DMS114 treated with DMSO at 0.1 percent for 48 hours (cell line): ENCODE measurements at regions not wholly inside any gene's neighbourhood (a gene's known extent, or its start where the extent isn't known, plus 50 kb on each side); places are given as distances from the start of the nearest gene placed in this dataset.
"Not testable (repeated sequence)": the region's sequence is repeated elsewhere in the genome, so short reads cannot be mapped to it uniquely, and the experiment has no call there.

Experiments used
- DNase-seq: peaks from one replicate; lab custom pipeline; 2025; ENCODE audit not compliant: unreplicated experiment; lab: John Stamatoyannopoulos, UW

- DNase-seq: not testable (repeated sequence)
Measured at GRCh38 chr7:150098592-150098991, 224.6 kb upstream of the LRRC61 start.

DNA sequence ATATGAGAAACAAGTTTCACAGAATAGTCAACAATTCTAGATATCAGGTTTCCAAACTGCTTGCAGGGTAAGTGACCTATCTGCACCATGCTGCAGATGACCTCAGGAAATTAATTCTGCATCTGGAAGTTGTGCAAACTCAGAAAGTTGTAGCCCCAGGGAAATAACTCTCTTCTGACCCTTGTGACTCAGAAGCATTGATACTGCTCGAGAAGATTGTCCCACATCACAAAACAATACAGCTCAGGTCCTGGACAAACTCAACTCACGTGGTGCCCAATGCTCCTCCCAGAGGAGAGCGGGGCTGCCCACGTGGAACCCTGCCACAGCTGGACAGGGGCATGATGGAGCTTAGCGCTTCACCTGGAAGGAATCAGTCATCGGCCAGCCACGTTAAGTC is 221.9 kb upstream of the LRRC61 start:
- not testable (repeated sequence) for DNase-seq

GRCh38 chr7:150107283-150107682 is 215.9 kb upstream of the LRRC61 start:
- not testable (repeated sequence) for DNase-seq

- not testable (repeated sequence) for DNase-seq
Measured at GRCh38 chr7:150110375-150110820, 212.8 kb upstream of the LRRC61 start.

DNA sequence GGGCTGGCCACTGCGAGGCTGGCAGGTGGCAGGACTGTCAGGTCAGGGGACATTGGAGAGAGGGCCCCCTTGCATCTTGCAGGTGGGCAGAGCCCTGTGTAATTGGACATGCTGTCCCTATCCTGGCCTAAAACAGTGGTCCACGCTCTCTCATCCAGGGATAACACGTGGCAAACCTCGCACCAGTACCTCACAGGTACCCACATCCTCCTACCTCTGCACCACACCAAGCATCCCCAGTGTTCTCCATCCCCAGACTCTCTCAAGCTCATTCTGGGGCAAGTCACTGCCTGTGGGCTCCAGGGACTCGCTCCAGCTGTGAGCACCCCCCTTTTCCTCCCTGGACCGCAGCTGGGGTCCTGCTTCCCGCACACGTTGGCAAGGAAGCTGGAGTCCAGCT is 212.3 kb upstream of the LRRC61 start:
- DNase-seq: not testable (repeated sequence)

- DNase-seq: not testable (repeated sequence)
Measured at GRCh38 chr7:150111373-150112139, 211.6 kb upstream of the LRRC61 start.

DNA sequence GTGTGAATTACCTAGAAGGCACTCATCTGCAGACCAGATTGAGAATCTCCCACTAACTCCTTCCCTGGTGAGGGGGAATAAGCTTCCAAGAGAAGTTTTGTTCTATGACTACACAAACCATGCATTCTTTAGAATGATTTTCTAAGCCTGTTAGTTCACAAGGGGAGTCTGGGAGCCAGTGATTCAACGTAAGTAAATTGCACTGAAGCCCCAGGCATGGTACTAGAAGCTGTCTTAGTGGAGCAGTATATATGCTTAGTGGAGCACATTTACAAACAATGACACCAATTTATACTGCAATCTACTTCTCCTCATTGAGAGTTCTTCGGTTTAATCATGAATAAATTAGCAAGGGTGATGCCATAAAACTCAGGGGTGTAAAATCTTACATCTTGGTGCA is 209.9 kb upstream of the LRRC61 start:
- DNase-seq: not testable (repeated sequence)

DNA sequence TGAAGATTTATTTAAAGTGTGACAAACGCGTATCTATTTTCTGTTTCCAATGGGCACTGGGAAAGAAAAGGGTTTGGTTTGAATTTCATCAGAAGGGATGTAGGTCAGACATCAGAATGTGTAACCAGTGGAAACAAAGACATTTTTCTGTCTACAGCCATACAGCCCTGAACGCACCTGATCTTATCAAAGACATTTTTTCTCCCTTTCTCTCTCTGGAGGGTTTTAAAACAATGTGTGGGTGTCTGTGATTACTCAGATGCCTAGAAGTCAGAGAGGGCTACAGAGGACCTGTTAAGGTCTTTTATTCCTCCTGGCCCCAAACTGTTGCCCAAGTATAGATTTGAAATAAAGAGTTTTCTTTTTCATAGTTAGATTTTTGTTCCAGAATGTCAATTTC is 208.6 kb upstream of the LRRC61 start:
- not testable (repeated sequence) for DNase-seq

- DNase-seq: not testable (repeated sequence)
Measured at GRCh38 chr7:150119966-150120365, 203.2 kb upstream of the LRRC61 start.

DNA sequence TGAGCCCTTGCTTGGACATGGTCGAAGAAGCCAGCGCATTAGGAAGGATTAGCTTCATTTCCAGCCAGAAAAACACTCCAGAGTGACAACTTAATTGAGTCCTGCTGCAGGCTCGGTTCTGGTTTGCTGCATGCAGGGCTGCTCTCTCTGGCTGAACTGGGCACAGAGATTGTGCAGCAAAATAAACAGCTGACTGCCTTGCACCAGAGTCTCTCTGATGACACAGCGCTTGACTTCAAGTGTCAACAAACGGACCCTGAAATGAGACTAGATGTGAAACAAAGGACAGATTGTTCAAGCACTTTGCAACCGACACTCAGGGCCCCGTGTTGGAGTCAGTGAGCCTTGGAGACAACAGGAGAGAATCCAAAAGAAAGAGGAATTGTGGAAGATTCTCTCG is 197.3 kb upstream of the LRRC61 start:
- DNase-seq: not testable (repeated sequence)

- not testable (repeated sequence) for DNase-seq
Measured at GRCh38 chr7:150134451-150134850, 188.7 kb upstream of the LRRC61 start.

DNA sequence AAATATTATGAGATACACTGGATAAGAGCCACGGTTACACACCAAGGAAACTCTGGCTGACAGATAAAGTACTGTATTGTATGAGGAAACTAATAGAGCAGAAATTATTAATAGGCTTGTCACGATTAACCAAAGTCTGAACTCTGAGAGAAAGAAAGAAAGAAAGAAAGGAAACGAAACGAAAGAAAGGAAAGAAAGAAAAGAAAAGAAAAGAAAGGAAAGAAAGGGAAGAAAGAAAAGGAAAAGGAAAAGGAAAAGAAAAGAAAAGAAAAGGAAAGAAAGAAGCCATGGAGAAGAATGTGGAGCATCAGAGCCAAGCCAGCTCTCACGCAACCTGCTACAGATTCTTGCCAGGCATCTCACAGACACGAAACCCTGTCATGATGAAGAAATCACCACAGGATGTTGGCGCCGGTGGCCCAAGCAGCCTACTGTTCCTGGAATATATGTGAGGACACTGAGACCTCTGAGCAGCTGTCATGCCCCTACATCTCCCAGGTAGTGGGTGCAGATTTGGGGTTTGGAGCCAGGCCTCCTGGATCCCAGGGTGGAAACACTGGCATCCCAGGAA is 187.4 kb upstream of the LRRC61 start:
- not testable (repeated sequence) for DNase-seq

DNA sequence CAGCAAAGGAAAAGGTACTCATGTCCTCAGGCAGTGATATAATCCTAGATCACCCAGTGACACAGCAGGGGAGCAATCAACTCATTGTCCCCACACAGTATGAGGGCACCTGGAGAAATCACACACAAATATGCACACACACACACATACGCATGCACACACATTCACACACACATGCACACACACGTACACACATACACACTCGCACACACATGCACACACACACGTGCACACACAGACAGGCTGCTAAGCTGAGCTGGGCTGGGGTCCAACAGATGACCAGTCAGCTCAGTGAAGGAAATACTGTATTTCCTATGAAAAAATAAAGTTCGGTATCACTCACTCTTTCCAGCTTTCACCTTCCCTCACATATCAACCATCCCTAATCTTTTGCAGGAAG is 183.3 kb upstream of the LRRC61 start:
- DNase-seq: not testable (repeated sequence)

DNA sequence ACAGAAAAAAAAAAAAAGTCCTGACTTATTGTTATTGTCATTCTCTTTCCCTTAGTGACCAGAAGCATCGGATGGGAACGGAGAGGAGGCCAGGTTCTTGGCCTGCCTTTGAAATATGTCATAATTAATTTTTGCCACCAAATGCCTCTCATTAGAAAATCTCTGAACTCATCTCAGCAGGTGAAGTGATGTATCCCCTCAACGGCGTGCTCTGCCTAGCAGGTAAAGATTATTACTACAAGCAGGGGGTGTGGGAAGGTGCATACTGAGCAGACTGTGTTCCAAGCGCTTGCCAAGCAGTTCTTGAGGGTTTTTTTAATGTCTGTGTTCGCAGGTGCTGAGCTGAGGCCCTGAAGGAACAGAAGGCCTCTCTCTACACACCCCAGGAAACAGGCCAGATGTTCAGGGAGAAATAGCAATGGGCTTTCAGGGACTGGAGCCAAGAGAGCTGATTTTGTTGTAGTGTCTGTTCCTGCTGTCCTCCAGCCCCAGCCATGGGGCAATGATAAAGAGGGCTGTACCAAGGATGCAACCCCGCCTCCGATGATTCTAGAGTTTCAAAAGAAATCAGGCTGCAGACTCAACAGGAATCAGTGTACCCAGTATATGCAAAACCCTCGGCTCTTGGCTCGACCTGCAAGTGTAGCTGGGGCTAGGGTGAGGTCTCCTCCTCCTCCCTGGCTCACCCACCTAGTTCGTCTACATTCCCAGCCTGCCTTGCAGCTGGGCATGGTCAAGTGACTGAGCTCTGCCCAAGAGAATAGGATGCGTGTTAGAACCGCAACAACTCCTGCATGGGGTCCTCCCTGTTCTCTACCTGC is 181.4 kb upstream of the LRRC61 start:
- not testable (repeated sequence) for DNase-seq

DNA sequence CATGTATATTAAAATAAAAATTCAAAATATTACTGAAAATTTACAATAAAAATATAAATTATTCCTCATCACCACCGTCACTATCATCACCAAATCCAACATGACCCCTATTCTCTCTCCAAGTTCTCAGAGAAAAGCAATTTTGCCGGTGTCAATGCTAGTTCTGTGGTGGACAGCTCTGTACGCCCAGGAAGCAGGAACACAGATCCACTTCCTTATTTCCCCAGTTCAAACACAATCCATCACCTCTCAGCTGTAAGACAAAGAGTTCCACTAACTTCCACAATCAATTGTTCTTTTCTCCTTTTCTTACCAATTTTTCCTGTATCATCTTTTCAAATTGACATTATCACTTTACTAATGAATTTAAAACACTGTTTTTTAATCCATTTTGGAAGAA is 177.0 kb upstream of the LRRC61 start:
- DNase-seq: not testable (repeated sequence)

GRCh38 chr7:150147524-150147923 is 175.6 kb upstream of the LRRC61 start:
- DNase-seq: not testable (repeated sequence)

DNA sequence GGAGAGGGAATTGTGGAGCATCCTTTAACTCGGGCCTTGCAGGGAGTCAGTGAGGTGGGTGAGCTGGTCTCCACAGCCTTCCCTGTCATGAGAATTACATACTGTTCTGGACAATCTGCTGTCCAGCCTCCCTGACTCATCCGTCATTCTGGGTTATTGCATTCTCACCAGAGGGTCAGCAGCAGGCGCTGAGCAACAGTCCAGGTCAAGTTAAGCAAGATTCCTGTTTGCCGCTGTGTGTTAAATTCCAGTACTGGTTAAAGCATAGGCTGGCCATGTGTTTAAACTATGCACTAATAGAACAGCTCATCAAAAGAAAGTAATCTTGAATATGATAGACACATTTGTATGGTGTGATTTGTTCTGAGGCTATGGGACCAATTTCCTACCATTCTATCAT is 167.1 kb upstream of the LRRC61 start:
- not testable (repeated sequence) for DNase-seq

DNA sequence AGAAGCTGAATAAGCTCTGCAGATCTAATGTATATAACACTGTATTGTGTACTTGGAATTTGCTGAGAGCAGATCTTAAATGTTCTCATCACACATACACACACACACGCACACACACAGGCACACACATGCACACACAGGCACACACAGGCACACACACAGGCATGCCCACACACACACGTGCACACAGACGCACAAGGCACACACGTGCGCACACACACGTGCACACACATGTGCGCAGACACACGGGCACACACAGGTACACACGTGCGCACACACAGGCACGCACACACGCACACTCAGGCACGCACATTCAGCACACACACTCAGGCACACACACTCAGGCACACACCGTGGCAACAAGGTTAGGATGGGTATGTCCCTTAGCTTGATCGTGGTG is 164.5 kb upstream of the LRRC61 start:
- DNase-seq: not testable (repeated sequence)

- not testable (repeated sequence) for DNase-seq
Measured at GRCh38 chr7:150169515-150169914, 153.6 kb upstream of the LRRC61 start.

GRCh38 chr7:150169943-150170490 is 153.1 kb upstream of the LRRC61 start:
- DNase-seq: not testable (repeated sequence)

DNA sequence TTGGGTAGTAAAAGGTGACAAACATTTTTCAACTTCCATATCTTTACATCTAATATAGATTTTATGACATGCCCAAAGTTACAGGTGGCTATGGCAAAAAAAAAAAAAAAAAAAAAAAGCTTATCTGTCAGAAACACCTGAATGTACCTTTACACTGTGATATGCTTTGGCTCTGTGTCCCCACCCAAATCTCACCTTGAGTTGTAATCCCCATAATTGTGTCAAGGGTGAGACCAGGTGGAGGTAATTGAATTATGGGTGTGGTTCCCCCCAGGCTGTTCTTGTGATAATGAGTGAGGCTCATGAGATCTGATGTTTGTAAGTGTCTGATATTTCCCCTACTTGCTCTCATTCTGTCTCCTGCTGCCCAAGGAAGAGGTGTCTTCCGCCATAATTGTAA is 139.6 kb upstream of the LRRC61 start:
- DNase-seq: not testable (repeated sequence)
